HL-60 (cell line): ENCODE measurements at regions not wholly inside any gene's neighbourhood (a gene's known extent, or its start where the extent isn't known, plus 50 kb on each side); places are given as distances from the start of the nearest gene placed in this dataset.

Source experiments
- DNase-seq, 2 experiments: peaks; one replicate each; pipeline ENCODE4 v3.0.0-alpha.2; 2010 to 2020; ENCODE audit warnings: low read depth in 1 of 2, low spot score in 1 of 2
- H3K27ac ChIP-seq: fragments of 250-450 bp; sonication (Bioruptor Pico); replicated peaks from 2 replicates; pipeline ENCODE4 v1.5.1; 2020; ENCODE audit warnings: mild to moderate bottlenecking, moderate library complexity
- H3K27me3 ChIP-seq: fragments of 250-450 bp; sonication (Bioruptor Pico); 2 replicates; pipeline ENCODE4 v1.5.1; 2021; ENCODE audit warnings: mild to moderate bottlenecking, moderate library complexity; ENCODE audit not compliant: insufficient read depth, poor library complexity, severe bottlenecking
- H3K4me3 ChIP-seq: replicated peaks from 2 replicates; pipeline ENCODE4 v1.5.1; 2011; ENCODE audit warnings: mild to moderate bottlenecking, control low read depth, low read length; ENCODE audit not compliant: insufficient read depth
- GABPA ChIP-seq: IDR thresholded peaks from 2 replicates; pipeline ENCODE4 v1.6.1; 2012; ENCODE audit warnings: low read depth
- POLR2AphosphoS5 ChIP-seq: IDR thresholded peaks from 2 replicates; pipeline ENCODE4 v1.6.1; 2012; ENCODE audit warnings: low read depth
- REST ChIP-seq: IDR thresholded peaks from 2 replicates; pipeline ENCODE4 v1.6.1; 2012; ENCODE audit warnings: low read depth; ENCODE audit not compliant: insufficient replicate concordance
- SPI1 ChIP-seq: IDR thresholded peaks from 2 replicates; pipeline ENCODE4 v1.6.1; 2012; ENCODE audit warnings: low read depth, mild to moderate bottlenecking, borderline replicate concordance
- TF ChIP-seq, protein P1 (sequence below): IDR thresholded peaks from one replicate; pipeline ENCODE4 v1.5.1; 2011; ENCODE audit warnings: low read length, control low read depth, inconsistent platforms; ENCODE audit not compliant: insufficient read depth

GRCh38 chr3:194032828-194033435, 103.0 kb upstream of the HES1 start:
- Histone ChIP-seq H3K27me3 (no peaks in the 10 kb centered on the region), H3K4me3 (no peak overlapping the region), H3K27ac (no peak overlapping the region)
- TF ChIP-seq, protein P1, sequence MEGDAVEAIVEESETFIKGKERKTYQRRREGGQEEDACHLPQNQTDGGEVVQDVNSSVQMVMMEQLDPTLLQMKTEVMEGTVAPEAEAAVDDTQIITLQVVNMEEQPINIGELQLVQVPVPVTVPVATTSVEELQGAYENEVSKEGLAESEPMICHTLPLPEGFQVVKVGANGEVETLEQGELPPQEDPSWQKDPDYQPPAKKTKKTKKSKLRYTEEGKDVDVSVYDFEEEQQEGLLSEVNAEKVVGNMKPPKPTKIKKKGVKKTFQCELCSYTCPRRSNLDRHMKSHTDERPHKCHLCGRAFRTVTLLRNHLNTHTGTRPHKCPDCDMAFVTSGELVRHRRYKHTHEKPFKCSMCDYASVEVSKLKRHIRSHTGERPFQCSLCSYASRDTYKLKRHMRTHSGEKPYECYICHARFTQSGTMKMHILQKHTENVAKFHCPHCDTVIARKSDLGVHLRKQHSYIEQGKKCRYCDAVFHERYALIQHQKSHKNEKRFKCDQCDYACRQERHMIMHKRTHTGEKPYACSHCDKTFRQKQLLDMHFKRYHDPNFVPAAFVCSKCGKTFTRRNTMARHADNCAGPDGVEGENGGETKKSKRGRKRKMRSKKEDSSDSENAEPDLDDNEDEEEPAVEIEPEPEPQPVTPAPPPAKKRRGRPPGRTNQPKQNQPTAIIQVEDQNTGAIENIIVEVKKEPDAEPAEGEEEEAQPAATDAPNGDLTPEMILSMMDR = no peak
- TF ChIP-seq GABPA = no peak
- TF ChIP-seq SPI1 = no peak
- TF ChIP-seq REST = no peak
- TF ChIP-seq POLR2AphosphoS5 = no peak
- no peak for DNase-seq

- H3K4me3 ChIP-seq = no peak overlapping the region
- no peaks in the 10 kb centered on the region for H3K27me3 ChIP-seq
- H3K27ac ChIP-seq = no peak overlapping the region
- TF ChIP-seq GABPA (no peak), REST (no peak), SPI1 (no peak)
- TF ChIP-seq, protein P1 = no peak
- no peak for DNase-seq
Measured at GRCh38 chr3:194034346-194035336, 101.3 kb upstream of the HES1 start.

- DNase-seq = no peak
- no peak for TF ChIP-seq GABPA
- no peak for TF ChIP-seq REST
- TF ChIP-seq, protein P1 = no peak
- no peak for TF ChIP-seq POLR2AphosphoS5
- TF ChIP-seq SPI1 = no peak
- Histone ChIP-seq H3K27ac (no peak overlapping the region), H3K4me3 (no peak overlapping the region), H3K27me3 (no peaks in the 10 kb centered on the region)
Measured at GRCh38 chr3:194035406-194036138, 100.4 kb upstream of the HES1 start.
